NCI-H2029 (cell line): ENCODE measurements at regions not wholly inside any gene's neighbourhood (a gene's known extent, or its start where the extent isn't known, plus 50 kb on each side); places are given as distances from the start of the nearest gene placed in this dataset.
"Not testable (repeated sequence)": the region's sequence is repeated elsewhere in the genome, so short reads cannot be mapped to it uniquely, and the experiment has no call there.

Experiments
- DNase-seq: peaks from one replicate; lab custom pipeline; 2025; lab: John Stamatoyannopoulos, UW

DNA sequence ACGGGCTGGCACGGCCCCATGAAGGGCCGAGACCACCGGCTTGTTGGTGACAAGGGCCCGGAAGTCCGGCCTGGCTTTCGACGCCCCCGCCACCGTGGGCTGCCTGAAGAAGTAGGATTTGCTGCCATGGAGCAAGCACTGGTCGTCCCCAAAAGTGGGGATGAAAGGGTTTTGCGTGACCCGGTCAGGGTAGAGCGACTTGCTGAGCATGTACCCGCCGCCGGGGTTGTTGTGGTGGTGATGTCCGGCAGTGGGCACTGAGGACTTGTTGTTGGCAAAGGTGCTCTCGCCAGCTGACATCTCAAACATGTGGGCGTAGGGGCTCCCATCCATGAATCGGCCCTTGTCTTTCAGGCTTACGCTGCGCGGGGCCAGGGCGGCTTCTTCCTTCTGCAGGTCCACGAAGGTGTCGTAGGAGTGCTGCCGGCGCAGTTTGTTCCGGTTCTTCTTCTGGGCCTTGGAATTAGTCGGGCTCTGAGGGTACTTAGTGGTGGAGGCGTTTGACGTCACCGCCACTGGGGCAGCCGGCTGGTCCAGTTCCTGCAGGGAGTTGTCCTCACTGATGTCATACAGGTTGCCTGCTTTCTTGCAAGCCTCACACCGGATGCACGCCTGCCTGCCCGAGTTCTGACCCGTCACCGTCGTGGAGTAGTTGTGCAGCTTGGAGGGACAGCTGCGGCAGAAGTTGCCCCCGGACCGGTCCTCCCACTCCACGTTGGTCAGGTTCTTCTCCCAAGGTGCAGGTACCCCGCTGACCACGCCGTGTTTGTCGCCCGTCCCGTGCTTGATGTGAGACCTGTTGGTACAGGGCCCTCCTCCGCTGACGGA is 366.6 kb downstream of the EMP1 start:
- no peak for DNase-seq

- DNase-seq: no peak
Measured at GRCh38 chr12:13561923-13562322, 365.4 kb downstream of the EMP1 start.

- no peak for DNase-seq
Measured at GRCh38 chr12:13559318-13559978, 362.9 kb downstream of the EMP1 start.

DNA sequence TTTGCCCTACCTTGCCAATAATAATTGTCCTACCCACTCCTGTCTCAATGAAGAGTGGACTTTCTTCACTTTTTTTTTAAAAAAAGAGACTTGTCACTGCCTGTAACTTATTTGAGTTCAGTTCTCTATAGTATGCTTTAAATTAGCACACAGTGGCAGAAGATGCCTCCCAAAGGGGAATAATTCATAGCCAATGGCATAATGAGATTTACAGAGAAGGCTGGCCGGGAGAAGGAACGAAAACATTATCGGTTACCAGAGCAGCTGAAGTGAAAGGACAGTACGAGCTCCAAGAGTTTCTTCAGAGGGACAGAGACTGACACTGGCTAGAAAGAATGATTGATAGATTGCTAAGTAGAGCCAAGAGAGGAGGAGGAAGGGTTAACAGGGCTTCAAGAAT is 356.3 kb downstream of the EMP1 start:
- no peak for DNase-seq

DNA sequence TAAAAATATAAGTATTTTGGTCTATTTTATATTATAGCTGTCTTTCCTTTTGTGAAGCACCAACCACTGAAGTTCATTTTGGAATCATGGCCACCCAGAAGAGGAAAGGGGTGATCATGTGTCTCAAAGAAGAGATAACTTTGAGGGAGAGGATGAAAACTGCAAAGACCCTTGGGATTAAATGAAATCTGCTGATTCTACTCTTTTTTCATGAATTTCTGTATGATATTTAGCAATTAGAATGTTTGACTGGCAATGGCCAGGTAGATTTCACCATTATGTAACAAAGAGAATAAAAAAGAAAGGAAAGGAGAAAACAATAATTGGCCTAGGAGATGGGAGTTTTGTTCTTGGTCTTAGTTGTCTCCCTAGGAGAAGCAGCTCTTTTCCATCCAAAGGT is 350.8 kb downstream of the EMP1 start:
- DNase-seq: no peak

- DNase-seq: no peak
Measured at GRCh38 chr12:13546231-13546630, 349.7 kb downstream of the EMP1 start.

- no peak for DNase-seq
Measured at GRCh38 chr12:13539051-13539450, 342.5 kb downstream of the EMP1 start.

DNA sequence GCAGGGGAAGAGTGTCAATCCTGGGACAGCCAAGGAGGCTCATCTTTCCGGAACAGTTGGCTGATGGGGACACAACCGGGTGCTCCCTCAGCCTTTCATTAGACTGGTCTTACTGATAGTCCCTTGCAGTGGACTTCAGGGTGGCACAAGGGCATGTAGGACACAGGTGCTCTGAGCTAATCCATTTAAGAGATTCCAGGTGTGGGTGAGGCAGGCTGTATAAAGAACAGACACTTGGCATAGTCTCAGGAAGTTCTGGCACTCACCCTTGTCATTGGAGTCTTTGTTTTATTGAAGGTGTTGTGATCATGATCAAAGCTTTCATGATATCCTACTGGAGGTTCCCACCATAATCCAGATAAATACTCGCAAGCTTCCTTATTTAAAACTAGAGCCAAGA is 341.6 kb downstream of the EMP1 start:
- no peak for DNase-seq

- no peak for DNase-seq
Measured at GRCh38 chr12:13537623-13538022, 341.1 kb downstream of the EMP1 start.

DNA sequence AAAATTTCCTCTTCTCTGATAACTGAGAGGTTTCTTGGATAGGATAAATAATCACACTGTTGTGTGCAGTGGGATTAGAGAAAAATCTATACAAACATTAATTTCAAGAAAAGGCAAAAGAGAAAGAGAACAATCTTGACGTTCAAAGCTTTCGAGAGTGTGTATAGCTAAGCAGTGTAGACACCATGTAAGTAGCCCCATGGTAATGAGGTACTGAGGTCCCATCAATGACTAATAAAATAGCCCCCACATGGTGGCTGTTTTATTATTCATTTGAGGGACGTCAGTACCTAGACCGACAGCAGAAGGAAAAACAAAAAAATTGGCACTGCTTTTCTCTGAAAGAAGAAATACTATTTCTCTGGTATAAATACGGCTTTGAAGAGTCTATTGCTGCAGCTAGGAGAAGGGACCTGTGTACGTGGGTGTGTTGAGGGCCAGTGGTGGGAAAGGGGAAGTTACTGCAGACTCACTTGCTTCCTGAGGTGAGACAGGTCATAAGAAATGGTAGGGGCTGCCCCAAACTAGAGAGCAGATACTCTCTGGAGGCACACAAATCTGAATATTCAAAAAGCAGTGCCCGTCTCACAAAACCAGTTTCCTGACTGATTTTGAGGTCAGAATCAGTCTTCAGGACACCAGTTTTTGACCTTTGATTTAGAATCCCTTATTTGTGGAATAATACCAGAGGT is 339.8 kb downstream of the EMP1 start:
- no peak for DNase-seq

GRCh38 chr12:13534645-13535398 is 338.3 kb downstream of the EMP1 start:
- DNase-seq: peak; percentile 32

DNA sequence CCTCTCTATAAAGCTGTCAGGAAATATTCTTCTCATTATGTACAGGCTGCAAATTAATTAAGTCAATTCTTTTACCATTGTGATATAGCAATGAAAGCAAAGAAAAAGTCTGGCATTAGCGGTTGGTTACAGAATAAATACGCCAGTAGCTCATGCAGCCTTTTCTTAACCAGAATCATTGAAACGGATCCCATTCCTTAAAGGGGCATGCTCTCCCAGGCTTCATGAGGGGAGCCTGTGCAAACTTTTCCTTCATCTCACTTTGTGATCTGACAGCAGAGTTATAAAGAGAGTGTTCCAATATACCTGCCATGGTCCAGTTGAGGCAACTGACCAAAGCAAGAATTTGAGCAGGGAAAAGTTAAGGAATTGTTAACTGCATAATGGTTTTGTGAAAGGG is 337.7 kb downstream of the EMP1 start:
- no peak for DNase-seq

- peak; percentile 43 for DNase-seq
Measured at GRCh38 chr12:13530966-13531365, 334.4 kb downstream of the EMP1 start.

DNA sequence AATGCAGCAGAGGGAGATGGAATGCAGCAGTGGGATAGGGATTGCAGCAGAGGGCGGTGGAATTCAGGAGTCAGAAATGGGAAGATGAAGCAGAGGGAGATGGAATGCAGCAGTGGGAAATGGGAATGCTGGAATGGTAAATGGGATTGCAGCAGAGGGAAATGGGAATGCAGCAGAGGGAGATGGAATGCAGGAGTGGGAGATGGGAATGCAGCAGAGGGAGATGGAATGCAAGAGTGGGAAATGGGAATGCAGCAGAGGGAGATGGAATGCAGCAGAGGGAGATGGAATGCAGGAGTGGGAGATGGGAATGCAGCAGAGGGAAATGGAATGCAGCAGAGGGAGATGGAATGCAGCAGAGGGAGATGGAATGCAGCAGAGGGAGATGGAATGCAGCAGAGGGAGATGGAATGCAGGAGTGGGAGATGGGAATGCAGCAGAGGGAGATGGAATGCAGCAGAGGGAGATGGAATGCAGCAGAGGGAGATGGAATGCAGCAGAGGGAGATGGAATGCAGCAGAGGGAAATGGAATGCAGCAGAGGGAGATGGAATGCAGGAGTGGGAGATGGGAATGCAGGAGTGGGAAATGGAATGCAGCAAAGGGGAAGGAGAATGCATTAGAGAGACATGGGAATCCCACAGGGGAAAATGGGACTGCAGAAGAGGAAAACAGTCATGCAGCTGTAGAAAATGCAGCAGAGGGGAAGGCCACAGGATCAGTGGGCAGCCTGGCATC is 329.8 kb downstream of the EMP1 start:
- not testable (repeated sequence) for DNase-seq

- no peak for DNase-seq
Measured at GRCh38 chr12:13523536-13524307, 327.2 kb downstream of the EMP1 start.

- not testable (repeated sequence) for DNase-seq
Measured at GRCh38 chr12:13518034-13518433, 321.5 kb downstream of the EMP1 start.

GRCh38 chr12:13509740-13510139 is 313.2 kb downstream of the EMP1 start:
- no peak for DNase-seq

DNA sequence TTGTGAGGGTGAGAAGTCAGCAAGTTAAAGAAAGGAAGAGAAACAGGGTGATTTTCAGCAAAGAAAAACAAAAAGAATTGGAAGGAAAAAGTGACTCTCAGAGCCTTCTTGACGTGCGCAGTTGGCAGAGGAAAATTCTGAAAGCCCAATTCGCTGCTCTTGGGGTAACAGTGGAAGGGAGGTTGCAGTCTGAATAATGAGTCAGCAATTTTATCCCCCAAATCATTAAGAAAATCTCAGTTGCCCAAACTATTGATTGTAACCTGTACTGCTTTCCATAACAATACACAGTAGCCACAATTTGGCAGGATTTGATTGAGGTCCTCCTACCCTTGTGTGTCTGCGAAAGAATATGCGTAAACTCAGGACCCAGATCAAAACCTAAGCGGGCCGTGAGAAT is 309.1 kb downstream of the EMP1 start:
- no peak for DNase-seq

DNA sequence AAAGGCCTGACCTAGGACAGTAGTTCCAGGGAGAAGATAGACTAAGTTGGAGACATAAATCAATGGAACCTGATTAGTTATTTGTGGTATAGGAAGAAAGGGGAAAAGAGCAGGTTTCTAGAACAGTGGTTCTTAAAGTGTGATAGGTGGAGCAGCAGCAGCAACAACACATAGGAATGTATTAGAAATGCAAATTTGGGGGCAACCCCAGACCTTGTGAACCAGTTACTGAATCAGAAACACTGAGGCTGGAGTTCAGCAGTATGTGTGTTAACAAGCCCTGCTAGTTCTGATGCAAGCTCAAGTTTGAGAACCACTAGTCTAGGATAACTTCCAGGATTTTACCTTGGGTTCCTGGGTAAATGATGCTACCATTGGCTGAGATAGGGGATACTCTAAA is 308.7 kb downstream of the EMP1 start:
- DNase-seq: no peak

DNA sequence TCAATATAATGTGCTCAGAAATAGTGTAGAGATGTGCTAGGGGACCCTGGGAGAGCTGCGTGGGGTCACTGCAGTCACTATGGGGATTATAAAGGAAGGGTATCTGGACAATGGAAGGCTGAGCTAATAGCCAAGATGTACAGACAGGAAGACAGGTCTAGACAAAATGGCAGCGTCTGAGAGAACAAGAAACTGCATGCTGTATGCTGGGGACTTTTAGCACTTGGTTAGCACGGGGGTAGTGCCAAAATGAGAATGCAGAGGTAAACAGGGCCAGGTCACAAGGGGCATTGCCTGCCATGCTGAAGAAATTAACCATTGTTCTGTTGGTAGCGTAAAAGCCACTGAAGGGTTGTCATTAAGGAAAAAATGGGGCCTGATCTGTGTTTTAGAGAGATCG is 308.2 kb downstream of the EMP1 start:
- DNase-seq: no peak

GRCh38 chr12:13504074-13504473 is 307.5 kb downstream of the EMP1 start:
- no peak for DNase-seq
